CD4-positive, alpha-beta T cell treated with Interleukin-15 for 4 hours (primary cell): ENCODE measurements at regions not wholly inside any gene's neighbourhood (a gene's known extent, or its start where the extent isn't known, plus 50 kb on each side); places are given as distances from the start of the nearest gene placed in this dataset.

ENCODE experiments used
- DNase-seq: peaks from one replicate; pipeline ENCODE4 v3.0.0-alpha.2; 2020; ENCODE audit warnings: low spot score

- no peak for DNase-seq
These were observed 450.0 kb downstream of the HTR7 start for GRCh38 chr10:90407851-90408250.

GRCh38 chr10:90412582-90412981 lies 445.3 kb downstream of the HTR7 start:
- DNase-seq: no peak

- DNase-seq: no peak
These were observed 444.6 kb downstream of the HTR7 start for GRCh38 chr10:90413196-90413595.

GRCh38 chr10:90414926-90415325 lies 442.9 kb downstream of the HTR7 start:
- DNase-seq: no peak

GRCh38 chr10:90417029-90417428 lies 440.8 kb downstream of the HTR7 start:
- DNase-seq: no peak

- no peak for DNase-seq
These were observed 440.2 kb downstream of the HTR7 start for GRCh38 chr10:90417476-90418210.

- DNase-seq: no peak
These were observed 438.8 kb downstream of the HTR7 start for GRCh38 chr10:90418869-90419652.

GRCh38 chr10:90420637-90421318 lies 437.1 kb downstream of the HTR7 start:
- DNase-seq: no peak

- DNase-seq: no peak
These were observed 436.0 kb downstream of the HTR7 start for GRCh38 chr10:90421874-90422273.

GRCh38 chr10:90424730-90425129 lies 433.1 kb downstream of the HTR7 start:
- no peak for DNase-seq

- DNase-seq: no peak
These were observed 427.7 kb downstream of the HTR7 start for GRCh38 chr10:90430186-90430585.

GRCh38 chr10:90432866-90433265 lies 425.0 kb downstream of the HTR7 start:
- no peak for DNase-seq

- no peak for DNase-seq
These were observed 422.5 kb downstream of the HTR7 start for GRCh38 chr10:90435296-90435695.

- DNase-seq: no peak
These were observed 420.4 kb downstream of the HTR7 start for GRCh38 chr10:90437452-90437851.

- DNase-seq: no peak
These were observed 417.0 kb downstream of the HTR7 start for GRCh38 chr10:90440870-90441269.

GRCh38 chr10:90443342-90443741 lies 414.5 kb downstream of the HTR7 start:
- no peak for DNase-seq

GRCh38 chr10:90447831-90448230 lies 410.0 kb downstream of the HTR7 start:
- DNase-seq: no peak

- no peak for DNase-seq
These were observed 407.0 kb downstream of the HTR7 start for GRCh38 chr10:90450797-90451196.

- no peak for DNase-seq
These were observed 406.6 kb downstream of the HTR7 start for GRCh38 chr10:90451283-90451682.

GRCh38 chr10:90458054-90458453 lies 399.8 kb downstream of the HTR7 start:
- DNase-seq: no peak

- no peak for DNase-seq
These were observed 399.3 kb downstream of the HTR7 start for GRCh38 chr10:90458571-90458970.

- DNase-seq: no peak
These were observed 396.2 kb downstream of the HTR7 start for GRCh38 chr10:90461437-90462155.
